ENCODE measurements at regions not wholly inside any gene's neighbourhood (a gene's known extent, or its start where the extent isn't known, plus 50 kb on each side); places are given as distances from the start of the nearest gene placed in this dataset.

- no peak for TF ChIP-seq EZH2 (IDR thresholded peaks at IDR 0.05; ENCODE audit: borderline replicate concordance, low read depth, low read length, poor library complexity, severe bottlenecking)
- TF ChIP-seq CTCF (conservative IDR thresholded peaks at IDR 0.05; ENCODE audit: low read depth, low read length) = no peak
These were observed 1280.8 kb upstream of the AUTS2 start for GRCh38 chr7:68317476-68317875.

All from A673 (cell line).